K562 (cell line): ENCODE measurements at regions not wholly inside any gene's neighbourhood (a gene's known extent, or its start where the extent isn't known, plus 50 kb on each side); places are given as distances from the start of the nearest gene placed in this dataset.
A peak's percentile ranks its signal among the peaks of the same experiment; 100 is the strongest.

Source experiments
- ATAC-seq: fragments of 200-7000 bp; cut with Tn5 transposase; 3 replicates; pipeline ENCODE4 v1.9.1; 2020; ENCODE audit warnings: moderate library complexity
- BruUV-seq: library from RNA; stranded (reverse); fragments of 400-500 nt; replicated peaks from 2 replicates; lab custom pipeline; 2021; lab: Mats Ljungman, UMichigan
- CTCF ChIA-PET: fragments of 300-600 bp; formaldehyde crosslinking; extraction: SDS; loops from one replicate; lab custom pipeline; 2021; ENCODE audit warnings: low intra/inter-chr PET ratio; lab: Yijun Ruan, JAX
- POLR2A ChIA-PET: fragments of 300-600, 350-650 bp; sonication (Branson Sonifier 250); formaldehyde crosslinking; extraction: SDS; loops from one replicate; lab custom pipeline; 2021; ENCODE audit warnings: antibody characterized with exemption, inconsistent platforms; lab: Yijun Ruan, JAX
- DNase-seq, 4 experiments: peaks; one replicate each; pipeline versions ENCODE4 v3.0.0 to v3.0.0-alpha.2; 2011 to 2018; ENCODE audit warnings: low spot score in 3 of 4, mixed read lengths in 3 of 4; ENCODE audit errors: extremely low read depth in 1 of 4
- FAIRE-seq: peaks from 2 replicates; lab custom pipeline; 2011; peaks lifted over from hg19 to GRCh38; lab: Jason Lieb, UNC
- H2AFZ ChIP-seq: 2 replicates; pipeline ENCODE4 v1.6.0; 2011; ENCODE audit warnings: low read depth, low read length, control low read depth, inconsistent platforms
- H3K27ac ChIP-seq: fragments of 200-600 bp; 3 replicates; pipeline ENCODE4 v1.8.0; 2011; ENCODE audit warnings: low read depth, mild to moderate bottlenecking, control low read depth, inconsistent platforms, low read length, moderate library complexity, mixed read lengths; ENCODE audit errors: extremely low read depth
- H3K27me3 ChIP-seq, 2 experiments: fragments of 300-600 bp in 1 of 2; 2 replicates in 1 of 2; 3 replicates in 1 of 2; pipeline versions ENCODE4 v1.6.0 to v1.8.0; 2011; ENCODE audit warnings: inconsistent platforms in 2 of 2, low read length in 2 of 2, mild to moderate bottlenecking in 1 of 2, mixed read lengths in 1 of 2, moderate library complexity in 1 of 2; ENCODE audit not compliant: control insufficient read depth in 2 of 2, insufficient read depth in 2 of 2
- H3K36me3 ChIP-seq: fragments of 300-600 bp; 3 replicates; pipeline ENCODE4 v1.8.0; 2011; ENCODE audit warnings: mild to moderate bottlenecking, low read length, inconsistent platforms; ENCODE audit not compliant: control insufficient read depth, insufficient read depth
- H3K4me1 ChIP-seq, 2 experiments: fragments of 200-600 bp in 1 of 2; replicated peaks in 1 of 2; 2 replicates in 1 of 2; 3 replicates in 1 of 2; pipeline versions ENCODE4 v1.5.1 to v1.8.0; 2011; ENCODE audit warnings: inconsistent platforms in 2 of 2, low read length in 2 of 2, mild to moderate bottlenecking in 1 of 2, mixed read lengths in 1 of 2, moderate library complexity in 1 of 2; ENCODE audit not compliant: control insufficient read depth in 2 of 2, insufficient read depth in 2 of 2
- H3K4me2 ChIP-seq: 2 replicates; pipeline ENCODE4 v1.6.1; 2011; ENCODE audit warnings: low read length, control low read depth, inconsistent platforms, mixed read lengths; ENCODE audit not compliant: insufficient read depth
- H3K4me3 ChIP-seq: fragments of 200-600 bp; sonication (generic), shearing (Covaris generic); 2 replicates; pipeline ENCODE4 v1.5.1; 2016; ENCODE audit warnings: control low read depth, inconsistent platforms
- H3K79me2 ChIP-seq: fragments of 200-600 bp; 3 replicates; pipeline ENCODE4 v1.8.0; 2011; ENCODE audit warnings: low read length, inconsistent platforms; ENCODE audit not compliant: control insufficient read depth, insufficient read depth
- H3K9ac ChIP-seq, 2 experiments: 2 replicates each; pipeline versions ENCODE4 v1.6.0 to v1.6.1; 2011; ENCODE audit warnings: low read depth in 2 of 2, low read length in 2 of 2, control low read depth in 1 of 2, inconsistent platforms in 1 of 2, mild to moderate bottlenecking in 1 of 2, mixed read lengths in 1 of 2; ENCODE audit not compliant: insufficient read depth in 1 of 2
- H3K9me1 ChIP-seq: one replicate; pipeline ENCODE4 v1.6.0; 2011; ENCODE audit warnings: inconsistent platforms, mild to moderate bottlenecking, low read length, moderate library complexity; ENCODE audit not compliant: control insufficient read depth, insufficient read depth
- H3K9me3 ChIP-seq: replicated peaks from 2 replicates; pipeline ENCODE4 v1.5.1; 2011; ENCODE audit warnings: low read depth, low read length, inconsistent platforms; ENCODE audit not compliant: control insufficient read depth, insufficient read depth
- H4K20me1 ChIP-seq: replicated peaks from 2 replicates; pipeline ENCODE4 v1.6.1; 2011; ENCODE audit warnings: low read length, inconsistent platforms, mixed read lengths; ENCODE audit not compliant: control insufficient read depth, insufficient read depth
- BCOR ChIP-seq: fragments of 450-650 bp; IDR thresholded peaks from 2 replicates; pipeline ENCODE4 v1.6.1; 2016
- EP300 ChIP-seq: IDR thresholded peaks from 2 replicates; pipeline ENCODE4 v1.6.1; 2012; ENCODE audit warnings: low read length, improper control_type of control experiment
- FOSL1 ChIP-seq: fragments of 200-800 bp; sonication (Bioruptor generic); conservative IDR thresholded peaks from 2 replicates; pipeline ENCODE4 v1.6.1; 2016; ENCODE audit warnings: missing genetic modification characterization, missing compliant biosample characterization
- FOXA3 ChIP-seq, 2 experiments: fragments of 450-650 bp in 1 of 2; sonication (generic) in 1 of 2; formaldehyde crosslinking; IDR thresholded peaks in 1 of 2; conservative IDR thresholded peaks in 1 of 2; 2 replicates each; pipeline versions ENCODE4 v1.4.0 to v1.8.0; 2020 to 2022; ENCODE audit warnings: mild to moderate bottlenecking in 2 of 2, missing genetic modification reagents in 1 of 2
- JUND ChIP-seq, 2 experiments: IDR thresholded peaks; 2 replicates in 1 of 2; 3 replicates in 1 of 2; pipeline ENCODE4 v1.6.1; 2011; ENCODE audit warnings: borderline replicate concordance in 2 of 2, low read depth in 2 of 2, low read length in 2 of 2, improper control_type of control experiment in 1 of 2, missing biosample characterization in 1 of 2, missing genetic modification characterization in 1 of 2, missing genetic modification reagents in 1 of 2
- KLF16 ChIP-seq: IDR thresholded peaks from 2 replicates; pipeline ENCODE4 v1.6.1; 2016; ENCODE audit warnings: antibody characterized with exemption
- ZFX ChIP-seq: sonication (generic); formaldehyde crosslinking; IDR thresholded peaks from 2 replicates; pipeline ENCODE4 v1.8.0; 2022; ENCODE audit warnings: mild to moderate bottlenecking, missing genetic modification reagents, moderate library complexity
- WGBS: fragments of 100-300 bp; shearing (Covaris generic); methylation state at CpG from one replicate; pipeline ENCODE4 v1.1.6; 2016; ENCODE audit warnings: low coverage, mixed read lengths; ENCODE audit not compliant: insufficient coverage; ENCODE audit errors: missing lambda C conversion rate; 5-methylcytosine and 5-hydroxymethylcytosine counted together
- in situ Hi-C: fragments of 300-500 bp; cut with MboI; formaldehyde crosslinking; loops from 4 replicates; pipeline ENCODE4 v1.15.0; 2018; ENCODE audit warnings: inconsistent platforms, mixed read lengths
- intact Hi-C: fragments of 100-400 bp; cut with micrococcal nuclease; formaldehyde crosslinking; loops from 2 replicates; pipeline ENCODE4 v1.14.2; 2022
- TF ChIP-seq, protein P1 (sequence below): fragments of 450-650 bp; IDR thresholded peaks from 2 replicates; pipeline ENCODE4 v1.7.0; 2016; ENCODE audit warnings: borderline replicate concordance
- TF ChIP-seq, protein P2 (sequence below): IDR thresholded peaks from 3 replicates; pipeline ENCODE4 v1.6.1; 2011; ENCODE audit warnings: borderline replicate concordance, mild to moderate bottlenecking, moderate library complexity; ENCODE audit not compliant: insufficient read length; ENCODE audit errors: extremely low read depth

DNA sequence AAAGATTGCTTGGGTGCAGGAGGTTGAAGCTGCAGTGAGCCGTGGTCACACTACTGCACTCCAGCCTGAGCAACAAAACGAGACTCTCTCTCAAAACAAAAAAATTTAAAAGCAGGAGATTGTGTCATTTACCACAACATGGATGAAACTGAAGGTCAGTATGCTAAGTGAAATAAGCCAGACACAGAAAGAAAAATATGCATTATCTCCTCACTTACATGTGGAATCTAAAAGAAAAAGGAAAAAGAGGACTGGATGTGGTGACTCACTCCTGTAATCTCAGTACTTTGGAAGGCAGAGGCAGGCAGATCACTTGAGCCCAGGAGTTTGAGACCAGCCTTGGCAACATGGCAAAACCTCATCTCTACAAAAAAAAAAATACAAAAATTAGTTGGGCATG is 146.8 kb upstream of the DAPK1 start:
- ChIA-PET POLR2A (no interaction called here), CTCF (no interaction called here)
- in situ Hi-C loops: no loop called here
- DNase-seq (no peak), FAIRE-seq (no peak), ATAC-seq (no peak)
- intact Hi-C loops: no loop called here
- Histone ChIP-seq H3K79me2 (no peaks in the 10 kb centered on the region), H3K4me3 (no peak overlapping the region), H3K4me2 (no peak overlapping the region), H4K20me1 (no peaks in the 10 kb centered on the region), H3K9ac (no peak overlapping the region), H2AFZ (no peak overlapping the region), H3K27me3 (no peaks in the 10 kb centered on the region), H3K27ac (no peak overlapping the region), H3K4me1 (no peaks in the 10 kb centered on the region), H3K9me1 (no peaks in the 10 kb centered on the region), H3K36me3 (no peaks in the 10 kb centered on the region), H3K9me3 (no peaks in the 10 kb centered on the region)
- TF ChIP-seq FOSL1 (tag): peak; percentile 35
- no peak for TF ChIP-seq KLF16
- TF ChIP-seq, protein P1, sequence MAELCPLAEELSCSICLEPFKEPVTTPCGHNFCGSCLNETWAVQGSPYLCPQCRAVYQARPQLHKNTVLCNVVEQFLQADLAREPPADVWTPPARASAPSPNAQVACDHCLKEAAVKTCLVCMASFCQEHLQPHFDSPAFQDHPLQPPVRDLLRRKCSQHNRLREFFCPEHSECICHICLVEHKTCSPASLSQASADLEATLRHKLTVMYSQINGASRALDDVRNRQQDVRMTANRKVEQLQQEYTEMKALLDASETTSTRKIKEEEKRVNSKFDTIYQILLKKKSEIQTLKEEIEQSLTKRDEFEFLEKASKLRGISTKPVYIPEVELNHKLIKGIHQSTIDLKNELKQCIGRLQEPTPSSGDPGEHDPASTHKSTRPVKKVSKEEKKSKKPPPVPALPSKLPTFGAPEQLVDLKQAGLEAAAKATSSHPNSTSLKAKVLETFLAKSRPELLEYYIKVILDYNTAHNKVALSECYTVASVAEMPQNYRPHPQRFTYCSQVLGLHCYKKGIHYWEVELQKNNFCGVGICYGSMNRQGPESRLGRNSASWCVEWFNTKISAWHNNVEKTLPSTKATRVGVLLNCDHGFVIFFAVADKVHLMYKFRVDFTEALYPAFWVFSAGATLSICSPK: no peak
- TF ChIP-seq EP300: no peak
- TF ChIP-seq, protein P2, sequence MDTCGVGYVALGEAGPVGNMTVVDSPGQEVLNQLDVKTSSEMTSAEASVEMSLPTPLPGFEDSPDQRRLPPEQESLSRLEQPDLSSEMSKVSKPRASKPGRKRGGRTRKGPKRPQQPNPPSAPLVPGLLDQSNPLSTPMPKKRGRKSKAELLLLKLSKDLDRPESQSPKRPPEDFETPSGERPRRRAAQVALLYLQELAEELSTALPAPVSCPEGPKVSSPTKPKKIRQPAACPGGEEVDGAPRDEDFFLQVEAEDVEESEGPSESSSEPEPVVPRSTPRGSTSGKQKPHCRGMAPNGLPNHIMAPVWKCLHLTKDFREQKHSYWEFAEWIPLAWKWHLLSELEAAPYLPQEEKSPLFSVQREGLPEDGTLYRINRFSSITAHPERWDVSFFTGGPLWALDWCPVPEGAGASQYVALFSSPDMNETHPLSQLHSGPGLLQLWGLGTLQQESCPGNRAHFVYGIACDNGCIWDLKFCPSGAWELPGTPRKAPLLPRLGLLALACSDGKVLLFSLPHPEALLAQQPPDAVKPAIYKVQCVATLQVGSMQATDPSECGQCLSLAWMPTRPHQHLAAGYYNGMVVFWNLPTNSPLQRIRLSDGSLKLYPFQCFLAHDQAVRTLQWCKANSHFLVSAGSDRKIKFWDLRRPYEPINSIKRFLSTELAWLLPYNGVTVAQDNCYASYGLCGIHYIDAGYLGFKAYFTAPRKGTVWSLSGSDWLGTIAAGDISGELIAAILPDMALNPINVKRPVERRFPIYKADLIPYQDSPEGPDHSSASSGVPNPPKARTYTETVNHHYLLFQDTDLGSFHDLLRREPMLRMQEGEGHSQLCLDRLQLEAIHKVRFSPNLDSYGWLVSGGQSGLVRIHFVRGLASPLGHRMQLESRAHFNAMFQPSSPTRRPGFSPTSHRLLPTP: no peak
- no peak for TF ChIP-seq FOXA3 (CRISPR knock-in tag; conservative IDR thresholded peaks at IDR 0.05 in 1 of 2, IDR thresholded peaks at IDR 0.05 in 1 of 2)
- no peak for TF ChIP-seq BCOR
- TF ChIP-seq JUND (IDR thresholded peaks at IDR 0.05; ENCODE audit: borderline replicate concordance, low read depth, low read length): peak; percentile 33; the same call in 1 of the 2 replicates
- no peak for TF ChIP-seq JUND (tag; IDR thresholded peaks at IDR 0.05; ENCODE audit: borderline replicate concordance, low read depth, low read length)
- no peak for TF ChIP-seq ZFX (CRISPR knock-in tag)
- no TSS peak for BruUV-seq
- whole genome bisulfite sequencing: 6% methylated on average over 2 of the region's 2 CpGs
